ENCODE measurements at regions not wholly inside any gene's neighbourhood (a gene's known extent, or its start where the extent isn't known, plus 50 kb on each side); places are given as distances from the start of the nearest gene placed in this dataset.

GRCh38 chr2:12400543-12400942, 316.2 kb upstream of the TRIB2 start:
- intact Hi-C loops (cut with micrococcal nuclease) = no loop called here
- POLR2A ChIA-PET = no interaction called here

More at GRCh38 chr2:12400543-12400942, 316.2 kb upstream of the TRIB2 start:
- Histone ChIP-seq H4K20me1 (replicated peaks; ENCODE audit: control insufficient read depth, extremely low read depth, insufficient read depth, low read length) (no peaks in the 10 kb centered on the region), H3K4me2 (ENCODE audit: insufficient read depth, low read length) (no peak overlapping the region), H3K79me2 (ENCODE audit: control insufficient read depth, insufficient read depth, low read length) (no peaks in the 10 kb centered on the region), H3K4me1 (ENCODE audit: control insufficient read depth, extremely low read depth, insufficient read depth, low read length) (no peaks in the 10 kb centered on the region), H3K27ac (ENCODE audit: insufficient read depth, low read depth, low read length) (no peak overlapping the region), H3K9me3 (replicated peaks; ENCODE audit: control insufficient read depth, insufficient read depth, low read length) (no peaks in the 10 kb centered on the region), H3K9ac (replicated peaks; ENCODE audit: extremely low read depth, insufficient read depth, low read length) (no peak overlapping the region), H3K4me3 (replicated peaks in 1 of 3; ENCODE audit: insufficient read depth in 1 of 3, low read depth in 1 of 3, low read length in 3 of 3) (no peak overlapping the region), H2AFZ (ENCODE audit: low read depth, low read length) (no peak overlapping the region), H3K27me3 (ENCODE audit: control insufficient read depth in 2 of 2, insufficient read depth in 2 of 2, low read length in 2 of 2) (no peaks in the 10 kb centered on the region), H3K9me1 (replicated peaks; ENCODE audit: control insufficient read depth, extremely low read depth, insufficient read depth, low read length) (no peaks in the 10 kb centered on the region), H3K36me3 (ENCODE audit: control insufficient read depth in 2 of 2, extremely low read depth in 1 of 2, insufficient read depth in 2 of 2, low read length in 2 of 2) (no peaks in the 10 kb centered on the region)
- dilution Hi-C loops (cut with MboI; ENCODE audit: extremely low pct_ligation_motif_present, low sequenced_read_pairs) = no loop called here
- DNase-seq (ENCODE audit: low read depth, low spot score) (no peak), FAIRE-seq (no peak)
- CTCF ChIA-PET = interaction anchor here (1.5 kb wide), 1 partner anchor 25 kb away, joined by 4 read pairs; no protein-coding TSS in a partner anchor
- BruUV-seq (replicated peaks) = no TSS peak
- TF ChIP-seq MAX (IDR thresholded peaks at IDR 0.05; ENCODE audit: insufficient read depth, insufficient read length) = no peak
- TF ChIP-seq GATA2 (IDR thresholded peaks at IDR 0.05; ENCODE audit: insufficient read depth, insufficient read length, low read depth, low read length) = no peak
- no peak for TF ChIP-seq MYC (IDR thresholded peaks at IDR 0.05; ENCODE audit: low read depth, low read length)
- TF ChIP-seq POLR2A (IDR thresholded peaks at IDR 0.05; ENCODE audit: low read depth, low read length) = no peak
- TF ChIP-seq POLR2AphosphoS5 (IDR thresholded peaks at IDR 0.05; ENCODE audit: insufficient read depth, low read depth, low read length) = no peak
- TF ChIP-seq JUN (IDR thresholded peaks at IDR 0.05; ENCODE audit: borderline replicate concordance, insufficient read depth, insufficient read length, low read depth) = no peak
- no peak for TF ChIP-seq CTCF (IDR thresholded peaks at IDR 0.05; ENCODE audit: extremely low read depth in 1 of 2, insufficient read depth in 1 of 2, low read depth in 1 of 2, low read length in 2 of 2)
- TF ChIP-seq EZH2 (IDR thresholded peaks at IDR 0.05; ENCODE audit: borderline replicate concordance, low read depth, low read length, severe bottlenecking) = no peak
- TF ChIP-seq FOS (IDR thresholded peaks at IDR 0.05; ENCODE audit: borderline replicate concordance, insufficient read depth, low read length) = no peak

All from endothelial cell of umbilical vein (primary cell).